ENCODE measurements at regions not wholly inside any gene's neighbourhood (a gene's known extent, or its start where the extent isn't known, plus 50 kb on each side); places are given as distances from the start of the nearest gene placed in this dataset.
"Not testable (repeated sequence)": the region's sequence is repeated elsewhere in the genome, so short reads cannot be mapped to it uniquely, and the experiment has no call there.

DNA sequence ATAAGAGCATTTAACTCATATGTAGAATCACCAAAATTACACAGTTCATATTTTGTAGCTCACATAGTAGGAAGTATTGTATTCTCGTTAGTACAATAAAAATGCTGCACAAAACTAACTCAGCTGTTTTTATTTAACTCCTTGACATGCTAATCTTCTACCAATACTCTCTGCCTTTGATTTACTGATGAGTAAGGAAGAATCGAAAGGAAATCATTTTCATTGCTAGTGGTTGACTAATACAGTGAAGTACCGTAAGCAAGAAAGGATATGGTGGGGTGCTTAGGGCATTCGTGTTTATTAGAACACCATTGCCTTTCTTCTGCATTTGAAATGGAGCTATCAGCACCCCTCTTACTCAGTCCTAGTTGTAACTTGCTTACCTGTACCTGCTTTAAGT is 1239.1 kb upstream of the TENM3 start:
- no peak for DNase-seq (ENCODE audit: low spot score)

GRCh38 chr4:181006499-181007260 is 1236.5 kb upstream of the TENM3 start:
- no peak for DNase-seq (ENCODE audit: low spot score)

DNA sequence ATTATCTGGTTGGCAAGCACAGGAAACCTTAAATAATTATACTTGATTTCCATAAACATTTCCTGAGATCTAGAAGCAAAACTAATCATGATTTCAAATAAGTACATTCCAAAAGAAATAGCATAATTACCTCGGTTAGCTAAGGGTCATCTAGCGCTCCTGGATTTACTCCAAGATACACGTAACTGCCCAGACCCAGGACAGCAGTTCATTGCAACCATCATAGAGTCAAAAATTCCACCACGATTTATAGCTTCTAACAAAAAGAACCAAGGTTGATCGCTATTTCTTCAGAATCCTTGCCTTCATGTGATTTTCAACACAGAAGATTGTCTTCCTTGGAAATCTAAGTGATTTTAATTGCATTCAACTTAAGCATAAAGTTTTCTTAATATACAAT is 1235.5 kb upstream of the TENM3 start:
- DNase-seq (ENCODE audit: low spot score), result no peak

DNA sequence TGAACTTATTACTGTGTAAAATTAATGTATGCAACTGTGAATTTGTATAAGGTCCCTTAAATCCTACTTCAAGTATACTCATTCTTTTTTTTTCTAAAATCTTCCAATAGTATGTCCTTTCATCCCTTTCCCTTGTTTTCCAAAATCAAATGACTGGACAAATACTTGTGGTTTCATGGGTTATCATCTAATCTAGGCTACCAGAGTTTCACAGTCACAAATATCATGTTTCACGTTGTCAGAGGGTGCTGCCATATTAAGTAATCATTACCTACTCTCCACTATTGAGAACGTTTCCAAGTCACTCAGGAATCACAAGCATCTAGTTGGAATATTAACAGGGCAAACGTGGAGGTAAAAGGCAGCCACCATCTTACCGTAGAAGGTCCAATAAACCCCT is 1235.0 kb upstream of the TENM3 start:
- no peak for DNase-seq (ENCODE audit: low spot score)

- no peak for DNase-seq (ENCODE audit: low spot score)
Measured at GRCh38 chr4:181013162-181013561, 1230.0 kb upstream of the TENM3 start.

GRCh38 chr4:181017038-181017437 is 1226.2 kb upstream of the TENM3 start:
- DNase-seq (ENCODE audit: low spot score), result no peak

- DNase-seq (ENCODE audit: low spot score), result no peak
Measured at GRCh38 chr4:181018472-181018871, 1224.7 kb upstream of the TENM3 start.

GRCh38 chr4:181018913-181019312 is 1224.3 kb upstream of the TENM3 start:
- no peak for DNase-seq (ENCODE audit: low spot score)

DNA sequence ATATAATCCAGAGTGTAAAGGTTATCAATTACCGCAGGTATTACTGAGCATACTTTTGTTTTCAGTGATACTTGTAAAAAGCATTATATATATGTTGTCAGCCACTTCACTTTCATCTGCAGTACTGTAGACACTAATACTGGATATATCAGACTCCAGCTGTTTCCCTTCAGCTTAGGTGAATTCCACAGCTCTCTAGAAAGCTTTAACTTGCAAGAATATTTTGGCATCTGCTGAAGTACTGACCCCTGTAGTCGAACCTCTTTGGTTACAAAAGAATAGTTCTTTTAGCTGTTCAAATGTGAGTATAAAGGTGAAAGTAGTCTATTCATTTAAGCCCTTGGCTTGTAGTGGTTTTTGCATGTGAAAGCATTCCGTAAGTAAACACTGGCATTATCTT is 1222.7 kb upstream of the TENM3 start:
- DNase-seq (ENCODE audit: low spot score), result no peak

- DNase-seq (ENCODE audit: low spot score), result no peak
Measured at GRCh38 chr4:181021213-181021612, 1222.0 kb upstream of the TENM3 start.

DNA sequence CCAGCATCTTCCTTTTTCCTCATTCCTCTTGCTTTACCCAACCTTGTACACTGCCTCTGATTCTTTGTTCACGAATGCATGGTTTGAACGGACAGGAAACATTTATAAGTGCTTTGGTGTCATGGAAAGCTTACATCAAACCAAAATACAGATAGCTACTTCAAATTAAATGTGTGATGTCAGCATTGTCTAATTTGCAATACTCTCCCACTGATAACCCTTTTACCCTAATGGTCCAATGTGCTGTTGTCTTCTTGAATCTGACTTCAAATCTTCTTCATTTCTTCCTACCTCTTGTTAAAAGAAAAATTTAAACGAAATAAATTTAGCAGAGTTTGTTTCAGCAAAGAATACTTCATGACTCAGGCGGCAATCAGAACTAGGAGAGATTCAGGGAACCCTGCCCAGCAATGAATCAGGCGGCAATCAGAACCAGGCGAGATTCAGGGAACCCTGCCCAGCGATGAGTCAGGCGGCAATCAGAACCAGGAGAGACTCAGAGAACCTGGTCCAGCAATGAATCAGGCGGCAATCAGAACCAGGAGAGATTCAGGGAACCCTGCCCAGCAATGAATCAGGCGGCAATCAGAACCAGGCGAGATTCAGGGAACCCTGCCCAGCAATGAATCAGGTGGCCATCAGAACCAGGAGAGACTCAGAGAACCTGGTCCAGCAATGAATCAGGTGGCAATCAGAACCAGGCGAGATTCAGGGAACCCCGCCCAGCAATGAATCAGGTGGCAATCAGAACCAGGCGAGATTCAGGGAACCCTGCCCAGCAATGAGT is 1212.9 kb upstream of the TENM3 start:
- DNase-seq (ENCODE audit: low spot score), result not testable (repeated sequence)

DNA sequence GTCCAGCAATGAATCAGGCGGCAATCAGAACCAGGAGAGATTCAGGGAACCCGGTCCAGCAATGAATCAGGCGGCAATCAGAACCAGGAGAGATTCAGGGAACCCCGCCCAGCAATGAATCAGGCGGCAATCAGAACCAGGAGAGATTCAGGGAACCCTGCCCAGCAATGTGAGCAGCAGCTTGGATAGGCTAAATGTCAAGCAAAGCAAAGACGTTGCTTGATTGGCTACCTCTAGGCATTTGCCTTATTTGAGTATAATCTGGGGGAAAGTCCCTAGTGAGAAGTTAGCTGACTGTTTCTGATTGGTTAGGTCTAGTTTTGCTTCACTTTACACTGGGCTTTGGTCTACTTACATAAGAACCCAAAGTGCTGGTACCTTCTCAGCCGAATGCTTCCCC is 1212.2 kb upstream of the TENM3 start:
- no peak for DNase-seq (ENCODE audit: low spot score)

DNA sequence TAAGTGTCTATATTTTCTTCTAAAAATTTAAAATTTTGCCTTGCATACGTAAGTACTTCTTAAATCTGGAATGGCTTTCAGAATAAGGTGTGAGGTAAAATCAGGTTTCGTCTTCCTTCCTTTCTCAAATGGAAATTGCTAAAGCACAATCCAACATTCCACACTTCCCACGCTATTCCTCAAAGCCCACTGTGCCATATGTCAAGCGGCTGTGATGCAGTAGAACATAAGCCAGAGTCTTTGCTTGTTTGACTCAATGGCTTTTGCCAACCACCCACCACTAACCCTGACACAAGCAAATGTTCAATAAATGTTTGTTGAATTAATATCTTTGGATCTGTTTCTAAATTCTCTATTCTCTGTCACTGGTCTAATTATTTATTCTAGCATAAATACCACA is 1199.7 kb upstream of the TENM3 start:
- no peak for DNase-seq (ENCODE audit: low spot score)

- no peak for DNase-seq (ENCODE audit: low spot score)
Measured at GRCh38 chr4:181046809-181047208, 1196.4 kb upstream of the TENM3 start.

- DNase-seq (ENCODE audit: low spot score), result no peak
Measured at GRCh38 chr4:181051931-181052330, 1191.3 kb upstream of the TENM3 start.

GRCh38 chr4:181061787-181062186 is 1181.4 kb upstream of the TENM3 start:
- DNase-seq (ENCODE audit: low spot score), result no peak

DNA sequence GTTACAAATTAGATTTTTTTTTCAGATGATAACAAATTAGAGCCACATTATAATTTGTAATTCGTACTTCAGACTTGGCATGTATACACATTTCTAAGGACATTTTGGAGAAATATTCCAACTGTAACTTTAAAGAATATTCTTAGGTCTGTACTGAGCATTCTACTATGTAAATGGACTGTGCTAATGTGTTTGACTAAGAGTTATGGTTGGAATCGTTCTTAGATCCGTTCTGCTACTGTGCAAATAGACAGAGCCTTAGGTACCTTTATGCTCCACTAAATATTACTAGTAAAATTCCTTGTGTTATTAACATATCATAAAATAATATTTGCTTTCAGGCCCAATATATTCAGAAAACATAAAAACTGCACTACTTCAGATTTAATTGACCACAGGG is 1180.0 kb upstream of the TENM3 start:
- no peak for DNase-seq (ENCODE audit: low spot score)

DNA sequence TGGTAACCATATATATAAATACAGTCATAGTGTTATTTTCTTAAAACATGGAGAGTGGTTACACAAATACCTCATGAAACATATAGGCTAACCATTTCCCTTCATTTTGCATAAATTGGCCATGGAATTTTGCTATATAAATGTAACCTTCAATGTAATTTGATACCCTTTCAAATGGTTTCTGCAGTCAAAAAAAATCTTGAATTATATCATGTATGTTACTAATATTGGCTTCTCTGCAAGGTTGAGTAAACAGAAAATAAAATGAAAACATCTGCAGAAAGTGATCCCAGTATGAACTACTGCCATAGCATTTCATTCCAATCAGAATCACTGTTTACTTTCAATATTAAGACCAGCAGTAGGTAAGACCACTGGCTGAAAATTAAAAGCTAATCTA is 1165.9 kb upstream of the TENM3 start:
- DNase-seq (ENCODE audit: low spot score), result no peak

- no peak for DNase-seq (ENCODE audit: low spot score)
Measured at GRCh38 chr4:181078196-181078595, 1165.0 kb upstream of the TENM3 start.

GRCh38 chr4:181083757-181084361 is 1159.3 kb upstream of the TENM3 start:
- DNase-seq (ENCODE audit: low spot score), result no peak

DNA sequence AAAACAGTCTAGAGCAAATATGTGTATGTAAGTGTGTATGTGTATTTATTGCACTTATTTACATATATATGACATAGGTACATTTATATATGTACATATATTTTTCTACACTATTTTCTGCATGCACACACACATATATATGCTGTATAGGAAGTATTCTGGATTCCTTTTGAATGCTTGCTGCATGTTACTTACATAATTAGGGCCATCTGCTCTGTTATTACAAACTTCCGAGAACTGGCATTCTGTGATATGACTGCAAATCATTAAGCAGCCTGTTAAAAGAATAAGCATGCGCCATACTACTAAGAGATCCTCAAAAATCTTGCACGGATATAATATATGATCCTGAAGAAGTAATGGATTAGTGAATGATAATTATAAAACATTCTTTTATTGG is 1157.6 kb upstream of the TENM3 start:
- DNase-seq (ENCODE audit: low spot score), result no peak

GRCh38 chr4:181105487-181105886 is 1137.7 kb upstream of the TENM3 start:
- no peak for DNase-seq (ENCODE audit: low spot score)

DNA sequence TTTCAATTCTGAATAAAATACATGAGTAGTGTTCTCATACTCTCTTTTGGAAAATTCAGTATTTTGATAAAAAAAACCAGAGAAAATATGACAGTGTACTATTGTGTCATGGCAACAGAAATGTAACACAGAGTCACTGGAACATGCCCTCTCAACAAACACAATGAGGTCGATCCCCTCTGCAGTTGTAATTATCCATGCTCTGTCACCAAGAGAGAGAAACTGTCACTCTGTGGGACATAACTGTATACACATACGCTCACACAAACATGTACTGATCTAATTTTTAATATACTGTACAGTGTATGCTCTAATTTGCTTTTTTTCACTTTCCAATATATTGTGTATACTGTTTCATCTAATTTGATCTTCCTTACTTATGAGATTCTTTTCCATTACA is 1136.8 kb upstream of the TENM3 start:
- no peak for DNase-seq (ENCODE audit: low spot score)
